Amniotic stem cell (primary cell): ENCODE measurements at regions not wholly inside any gene's neighbourhood (a gene's known extent, or its start where the extent isn't known, plus 50 kb on each side); places are given as distances from the start of the nearest gene placed in this dataset.

ENCODE experiments used
- DNase-seq: peaks from one replicate; lab custom pipeline; 2025; lab: John Stamatoyannopoulos, UW

DNA sequence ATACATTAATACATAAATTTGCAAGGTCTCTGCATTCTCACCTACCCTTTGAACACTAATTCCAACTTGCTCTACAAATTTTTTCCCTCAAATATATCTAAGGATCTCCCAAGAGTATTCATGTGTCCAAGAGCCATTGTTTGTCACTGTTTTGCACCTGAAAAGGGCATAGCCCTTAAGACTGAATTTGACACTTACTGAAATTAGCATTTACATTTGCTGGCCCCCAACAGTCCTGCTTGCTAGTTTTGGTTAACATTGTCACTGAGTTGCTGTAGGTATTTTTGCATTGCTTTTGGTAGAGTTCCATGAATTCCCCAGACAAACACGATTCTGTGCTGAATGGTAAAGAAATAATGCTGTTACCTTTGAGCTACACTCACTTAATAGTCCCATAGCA lies 57.3 kb downstream of the KCNA4 start:
- DNase-seq, result no peak

DNA sequence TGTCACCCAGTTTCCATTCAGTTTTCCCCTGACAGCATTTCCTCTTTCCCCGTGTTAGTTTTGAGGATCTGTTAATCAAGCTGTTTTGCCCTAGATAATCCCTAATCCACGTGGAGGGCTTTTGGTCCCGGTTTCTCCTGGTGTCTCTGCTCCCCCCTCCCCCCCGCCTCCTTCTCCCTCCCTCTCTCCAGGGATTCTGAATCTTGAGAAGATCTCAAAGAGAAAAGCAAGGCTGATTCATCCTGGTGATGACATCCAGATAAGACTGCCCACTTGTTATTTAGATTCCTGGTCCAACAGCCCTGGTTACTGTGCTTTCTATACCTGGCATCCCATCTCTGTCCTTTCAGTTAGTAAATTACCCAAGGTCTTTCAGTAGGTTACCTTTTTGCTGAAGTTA lies 59.4 kb downstream of the KCNA4 start:
- no peak for DNase-seq

DNA sequence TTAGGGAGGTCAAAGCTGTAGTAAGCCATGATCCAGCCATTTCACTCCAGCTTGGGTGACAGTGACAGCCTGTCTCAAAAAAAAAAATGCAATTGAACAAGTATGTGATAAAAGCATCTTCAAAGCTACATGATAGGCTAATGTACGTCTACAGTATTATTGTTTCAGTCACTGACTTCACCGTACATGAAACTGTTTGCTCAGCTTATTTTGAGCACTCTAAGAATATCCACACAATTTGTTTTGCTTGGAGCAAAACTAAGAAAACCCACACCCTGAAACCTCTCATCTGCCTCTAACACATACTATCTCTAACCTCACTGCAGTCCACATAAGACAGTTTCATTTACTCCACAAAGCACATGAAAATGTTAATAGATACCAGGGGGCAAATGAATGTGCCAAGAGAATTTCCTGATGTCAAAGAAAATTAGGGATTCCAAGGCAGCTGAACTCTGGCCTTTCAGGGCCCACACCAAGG lies 60.7 kb downstream of the KCNA4 start:
- no peak for DNase-seq

DNA sequence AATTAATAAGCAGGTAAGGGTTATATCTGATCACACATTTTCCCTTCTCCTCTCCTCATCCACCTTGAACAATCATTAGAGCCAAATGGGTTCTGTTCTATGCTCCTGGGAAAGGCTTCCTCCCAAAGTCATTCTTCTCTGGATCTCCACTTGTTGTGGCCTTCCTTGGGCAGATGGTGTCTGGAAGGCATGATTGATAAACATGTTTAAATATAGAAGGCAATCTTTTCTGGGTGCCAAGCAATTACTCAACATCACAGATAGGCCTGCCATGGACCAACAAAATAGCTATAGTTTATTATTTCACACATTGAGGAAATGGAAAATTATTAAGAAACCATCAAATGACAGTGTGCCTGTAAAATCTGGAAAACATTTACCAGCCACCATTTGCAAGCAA lies 73.5 kb downstream of the KCNA4 start:
- DNase-seq, result no peak

DNA sequence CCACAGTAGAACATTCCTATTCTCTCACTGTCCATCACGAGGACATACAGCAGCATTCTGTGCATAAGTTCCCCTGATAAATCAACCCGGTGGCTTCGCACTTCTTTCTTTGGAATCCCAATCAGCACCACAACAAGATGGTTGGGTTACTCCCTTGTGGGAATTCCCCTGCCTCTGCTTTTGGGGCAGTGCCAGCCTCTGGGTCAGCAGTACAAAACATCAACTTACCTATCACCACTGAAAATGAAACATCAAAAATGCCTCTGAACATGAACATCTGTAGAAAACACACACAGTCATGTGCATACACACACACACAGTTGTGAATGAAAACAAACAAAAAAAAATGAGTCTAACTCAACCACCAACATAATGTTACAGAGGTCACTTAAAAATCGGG lies 79.3 kb downstream of the KCNA4 start:
- DNase-seq, result no peak

DNA sequence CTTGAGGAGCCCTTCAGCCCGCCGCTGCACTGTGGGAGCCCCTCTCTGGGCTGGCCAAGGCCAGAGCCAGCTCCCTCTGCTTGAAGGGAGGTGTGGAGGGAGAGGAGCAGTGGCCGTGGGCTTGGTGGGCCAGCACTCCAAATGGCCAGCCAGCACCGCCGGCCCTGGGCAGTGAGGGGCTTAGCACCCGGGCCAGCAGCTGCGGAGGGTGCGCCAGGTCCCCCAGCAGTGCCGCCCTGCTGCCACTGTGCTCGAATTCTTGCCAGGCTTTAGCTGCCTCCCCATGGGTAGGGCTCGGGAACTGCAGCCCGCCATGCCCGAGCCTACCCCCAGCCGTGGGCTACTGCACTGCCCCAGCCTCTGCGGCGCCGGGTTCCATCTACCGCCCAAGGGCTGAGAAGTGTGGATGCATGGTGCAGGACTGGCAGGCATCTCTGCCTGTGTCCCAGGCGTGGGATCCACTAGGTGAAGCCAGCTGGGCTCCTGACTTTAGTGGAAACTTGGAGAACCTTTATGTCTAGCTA lies 82.7 kb downstream of the KCNA4 start:
- DNase-seq, result no peak

DNA sequence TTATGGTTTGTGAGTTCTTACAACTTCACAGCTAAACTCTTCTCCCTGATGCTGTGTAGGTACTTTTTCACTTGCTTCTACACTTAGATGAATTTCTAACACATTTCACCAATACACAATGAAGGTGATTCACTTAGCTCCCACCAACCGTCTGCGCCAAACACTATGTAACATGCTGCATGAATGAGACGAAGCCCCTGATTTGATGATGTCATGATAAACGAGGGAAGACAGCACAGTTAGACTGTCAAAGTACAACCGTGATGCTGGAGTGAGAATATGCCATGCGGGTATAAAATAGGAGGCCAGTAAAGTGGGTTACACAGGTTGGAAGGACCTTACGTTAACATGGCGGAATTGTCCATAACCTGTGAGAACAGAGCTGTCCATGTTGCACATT lies 100.8 kb downstream of the KCNA4 start:
- DNase-seq, result no peak

DNA sequence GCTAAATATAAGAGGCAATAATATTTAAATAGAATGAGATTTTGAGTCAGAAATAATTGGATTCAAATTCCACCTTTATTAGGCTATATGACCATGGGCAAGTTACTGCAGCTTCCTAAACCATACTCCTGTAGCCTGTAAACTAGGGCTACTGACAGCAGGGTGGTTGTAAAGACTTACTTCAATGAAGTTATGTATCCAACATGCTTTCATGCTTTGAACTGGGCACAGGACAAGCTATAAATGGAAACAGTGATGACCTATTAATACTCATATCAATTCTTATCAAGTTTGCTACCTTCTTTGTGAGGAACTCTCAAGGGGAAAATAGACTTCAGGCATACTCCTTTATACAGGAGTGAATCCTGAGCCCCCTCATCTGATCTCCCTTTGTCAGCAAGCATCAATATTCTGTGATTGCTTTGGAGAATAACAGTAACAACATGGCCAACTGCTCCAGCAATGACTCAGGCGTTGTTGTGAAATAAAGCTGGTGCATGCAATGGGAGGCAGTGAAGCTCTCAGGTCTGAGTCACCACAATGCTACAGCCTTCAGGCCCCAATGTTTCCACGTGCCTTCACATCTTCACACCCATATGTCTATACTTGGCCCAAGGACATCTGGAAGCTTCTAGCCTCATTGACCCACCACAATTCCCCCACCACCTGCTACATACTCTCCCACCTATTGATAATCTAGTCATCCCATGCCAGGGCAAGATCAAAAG lies 102.5 kb downstream of the KCNA4 start:
- DNase-seq, result no peak

DNA sequence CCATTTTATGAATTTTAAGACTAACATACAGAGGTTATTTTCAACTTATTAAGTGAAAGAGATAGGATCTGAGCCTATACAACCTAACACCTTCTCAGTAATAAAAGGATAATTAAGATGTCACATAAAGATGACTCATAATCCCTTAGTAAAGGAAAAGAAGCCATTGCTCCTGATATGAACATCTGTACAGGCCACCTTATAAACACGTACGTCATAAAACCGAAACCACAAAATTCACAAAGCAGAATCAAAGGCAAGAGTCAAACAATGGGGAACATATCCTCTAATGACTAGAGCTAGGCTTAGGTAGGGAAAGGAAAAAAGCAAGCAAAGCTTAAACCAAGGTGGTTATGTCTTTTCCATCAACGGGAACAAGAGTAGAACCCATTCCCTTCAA lies 103.5 kb downstream of the KCNA4 start:
- no peak for DNase-seq

DNA sequence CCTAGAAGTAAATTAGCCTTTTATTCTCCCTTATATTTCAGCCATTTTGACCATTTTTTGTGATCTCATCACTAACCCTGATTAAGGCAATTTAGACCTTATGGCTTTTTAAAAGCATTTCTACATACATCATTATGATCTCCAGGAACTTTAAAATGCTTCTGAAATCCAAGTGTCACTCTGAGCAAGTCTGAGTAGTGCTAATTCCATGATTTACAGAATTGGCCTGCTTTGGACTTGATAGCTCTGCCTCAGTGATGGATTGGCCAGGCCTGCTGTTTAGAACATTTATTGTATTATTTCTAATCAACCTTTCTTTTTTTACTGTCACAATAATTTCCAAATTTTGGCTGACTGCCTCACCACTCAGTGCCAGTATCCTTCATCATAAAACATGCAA lies 116.4 kb downstream of the KCNA4 start:
- DNase-seq, result no peak

DNA sequence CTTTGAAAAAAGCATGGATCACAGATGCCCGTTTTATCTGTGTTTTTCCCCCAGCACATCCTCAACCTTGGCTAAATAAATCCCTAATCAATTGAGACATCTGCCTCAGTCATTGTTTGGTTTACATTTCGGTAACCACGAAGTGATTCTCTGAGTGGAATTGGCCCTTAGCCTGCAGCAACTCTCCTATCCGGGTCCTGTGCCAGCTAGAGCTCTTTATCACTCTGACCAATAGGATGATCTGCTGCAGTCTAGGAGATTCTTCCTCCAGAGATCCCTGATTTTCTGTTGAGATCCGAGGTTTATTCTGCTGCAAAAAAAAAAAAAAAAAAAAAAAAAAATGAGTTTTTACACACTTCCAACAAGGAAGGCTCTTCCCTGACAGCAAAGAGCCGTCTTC lies 137.3 kb downstream of the KCNA4 start:
- no peak for DNase-seq

DNA sequence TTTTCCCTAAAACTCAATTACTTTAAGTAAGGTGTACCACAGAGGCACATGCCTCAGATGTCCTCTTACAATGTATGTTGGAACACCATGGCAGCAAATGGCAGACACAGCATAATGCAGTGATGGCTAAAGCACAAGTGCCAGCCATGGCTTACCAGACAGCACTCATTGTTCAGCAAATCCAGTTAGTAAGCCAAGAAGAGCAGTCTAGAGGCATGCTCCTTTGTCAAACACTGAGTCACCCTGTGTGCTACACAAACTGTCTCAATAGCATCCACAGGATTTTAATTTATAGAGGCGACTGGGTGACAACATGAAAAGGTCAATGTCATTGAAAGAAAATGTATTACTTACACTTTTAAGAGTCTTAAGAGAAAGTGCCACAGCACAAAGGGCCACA lies 140.6 kb downstream of the KCNA4 start:
- no peak for DNase-seq

DNA sequence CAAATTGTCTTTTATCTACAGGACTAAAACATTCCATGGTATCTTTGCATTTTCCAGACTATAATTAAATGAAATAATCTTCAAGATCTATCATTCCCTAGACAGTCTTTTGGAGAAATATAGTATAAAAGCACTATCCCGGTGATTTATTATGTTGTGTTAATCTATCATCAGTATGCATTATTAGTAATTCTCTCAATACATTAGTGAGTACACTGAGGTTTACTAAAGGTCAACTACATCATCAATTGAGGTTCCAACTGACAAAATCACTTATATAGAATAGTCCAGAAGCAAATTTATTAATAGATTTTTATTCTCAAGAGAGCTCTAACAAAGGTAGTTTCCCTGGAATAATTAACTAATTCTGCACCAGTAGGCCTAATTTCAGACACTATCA lies 169.6 kb downstream of the KCNA4 start:
- no peak for DNase-seq

DNA sequence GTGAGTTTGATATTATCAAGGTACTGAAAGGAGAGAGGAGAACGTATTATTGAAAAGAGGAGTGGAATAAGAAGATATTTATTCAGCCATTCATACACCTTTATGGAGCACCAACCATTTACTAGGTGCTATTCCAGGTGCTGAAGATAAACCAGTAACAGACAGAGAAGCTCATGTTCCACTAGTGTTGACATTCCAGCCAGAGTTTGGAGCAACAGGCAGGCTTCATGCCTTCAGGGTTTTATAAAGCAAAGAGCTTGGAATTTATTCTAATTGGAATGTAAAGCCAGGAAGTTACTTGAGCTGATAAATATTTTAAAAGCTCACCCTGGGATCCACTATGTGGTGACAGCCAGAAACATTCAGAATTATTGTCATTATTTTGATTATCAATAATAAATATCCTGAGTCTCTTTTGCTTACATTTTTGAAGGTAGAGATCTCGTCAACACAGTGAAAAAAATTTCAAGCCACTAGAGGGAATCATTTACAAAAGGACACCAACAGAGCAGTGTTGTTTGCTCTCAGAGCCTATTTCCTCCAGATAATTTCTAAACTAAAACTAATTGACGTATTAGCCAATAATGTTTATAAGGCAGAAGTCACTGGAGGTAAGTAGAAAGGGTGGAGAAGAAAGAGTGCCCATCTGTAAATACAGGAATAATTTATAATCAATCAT lies 172.0 kb downstream of the KCNA4 start:
- no peak for DNase-seq

DNA sequence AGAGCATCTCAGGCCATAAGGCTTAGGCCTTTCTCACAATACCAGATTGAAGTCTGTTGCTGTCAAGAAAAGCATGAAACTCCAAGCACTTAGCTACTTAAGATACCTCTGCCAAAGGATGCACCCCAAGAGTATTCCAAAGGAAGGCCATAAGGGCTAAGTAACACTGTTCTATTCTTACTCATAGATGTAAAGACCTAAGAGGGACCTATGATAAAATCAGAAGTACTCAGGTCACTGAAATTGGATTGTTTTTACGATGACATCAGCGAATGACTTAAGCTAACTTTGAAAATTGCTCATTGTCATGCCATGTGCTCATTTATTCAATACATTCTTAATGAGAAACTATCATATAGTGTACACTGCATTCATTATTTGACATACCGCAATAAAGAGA lies 172.8 kb downstream of the KCNA4 start:
- no peak for DNase-seq

DNA sequence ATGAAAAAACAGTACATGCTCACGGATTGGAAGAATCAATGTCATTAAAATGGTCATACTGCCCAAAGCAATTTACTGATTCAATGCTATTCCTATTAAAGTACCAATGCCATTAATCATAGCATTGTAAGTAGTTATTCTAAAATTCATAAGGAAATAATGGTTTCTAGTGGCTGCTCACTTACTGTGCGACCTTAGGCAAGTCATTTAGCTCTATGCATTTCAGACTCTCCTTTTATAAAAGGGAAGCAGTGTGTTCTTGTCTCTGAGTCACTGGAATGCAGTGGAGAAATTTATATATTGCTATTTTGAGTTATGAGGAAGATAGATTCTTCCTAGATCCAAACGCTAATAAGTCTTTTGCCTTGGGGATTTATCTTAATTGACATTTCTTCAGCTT lies 174.8 kb downstream of the KCNA4 start:
- DNase-seq, result no peak

DNA sequence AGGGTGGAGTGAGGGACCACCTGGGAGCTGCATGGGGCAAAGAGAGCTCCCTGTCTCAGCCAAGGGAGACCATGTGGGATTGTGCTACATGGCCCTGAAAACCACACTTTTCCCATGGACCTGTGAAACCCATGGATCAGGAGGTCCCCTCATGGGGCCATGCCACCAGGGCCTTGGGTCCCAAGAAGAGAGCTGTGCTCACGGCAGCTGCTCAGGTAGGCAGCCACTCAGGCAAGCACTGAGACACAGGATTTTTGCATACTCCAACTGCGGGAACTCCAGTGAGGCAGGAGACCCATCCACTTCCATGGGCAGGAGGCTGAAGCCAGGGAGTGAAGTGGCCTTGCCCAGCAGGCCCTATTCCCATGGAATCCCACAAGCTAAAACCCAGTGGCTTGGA lies 190.0 kb downstream of the KCNA4 start:
- DNase-seq, result no peak

DNA sequence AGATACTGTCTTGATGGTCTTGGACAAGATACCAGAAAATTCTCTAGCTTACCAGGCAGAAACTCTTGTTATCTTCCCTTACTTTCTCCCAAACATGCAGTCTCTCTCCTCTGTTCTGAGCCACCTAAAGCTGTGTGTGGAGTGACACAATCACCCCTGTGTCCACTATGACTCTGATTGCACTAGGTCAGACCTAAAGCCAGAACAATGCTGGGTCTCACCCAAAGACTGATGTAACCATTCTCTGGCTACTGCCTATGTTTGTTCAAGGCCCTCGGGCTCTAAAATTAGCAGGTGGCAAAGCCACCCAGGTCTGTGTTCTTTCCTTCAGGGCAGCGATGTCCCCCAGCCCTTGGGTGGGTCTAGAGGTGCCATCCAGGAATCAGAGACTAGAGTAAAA lies 200.5 kb downstream of the KCNA4 start:
- no peak for DNase-seq

DNA sequence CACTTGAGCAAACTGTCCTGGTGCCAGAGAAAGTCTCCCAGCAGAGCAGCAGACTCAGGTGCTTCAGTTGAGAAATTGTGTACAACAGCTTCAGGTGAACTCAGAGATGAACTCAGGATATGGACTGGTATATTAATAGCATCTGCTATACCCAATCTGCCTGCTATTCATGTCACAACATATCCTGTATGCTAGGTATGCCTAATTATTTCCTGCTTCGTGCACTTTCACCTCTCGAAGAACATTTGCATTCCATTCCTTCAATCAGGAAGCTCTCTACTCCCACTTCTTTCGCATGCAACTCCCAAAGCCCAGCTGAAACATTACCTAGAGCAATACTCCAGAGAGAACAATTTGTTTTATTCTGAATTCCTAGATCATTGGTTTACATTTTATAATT lies 207.7 kb downstream of the KCNA4 start:
- DNase-seq, result no peak

DNA sequence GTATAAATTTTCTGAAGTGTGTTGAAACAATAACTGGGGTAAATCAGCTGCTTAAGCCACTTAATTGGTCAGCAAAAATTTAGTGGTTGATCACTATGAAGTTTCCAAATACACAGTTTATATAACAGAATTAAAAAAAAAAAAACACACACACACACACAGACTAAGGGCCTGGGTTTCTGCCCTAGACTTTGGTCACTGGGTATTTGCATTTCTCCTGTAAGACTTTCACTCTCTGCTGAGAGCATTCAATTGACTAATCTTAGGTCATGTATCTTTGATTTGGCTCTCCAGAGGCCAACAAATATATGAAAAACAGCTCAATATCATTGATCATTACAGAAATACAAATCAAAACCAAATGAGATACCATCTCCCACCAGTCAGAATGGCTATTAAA lies 214.3 kb downstream of the KCNA4 start:
- no peak for DNase-seq

DNA sequence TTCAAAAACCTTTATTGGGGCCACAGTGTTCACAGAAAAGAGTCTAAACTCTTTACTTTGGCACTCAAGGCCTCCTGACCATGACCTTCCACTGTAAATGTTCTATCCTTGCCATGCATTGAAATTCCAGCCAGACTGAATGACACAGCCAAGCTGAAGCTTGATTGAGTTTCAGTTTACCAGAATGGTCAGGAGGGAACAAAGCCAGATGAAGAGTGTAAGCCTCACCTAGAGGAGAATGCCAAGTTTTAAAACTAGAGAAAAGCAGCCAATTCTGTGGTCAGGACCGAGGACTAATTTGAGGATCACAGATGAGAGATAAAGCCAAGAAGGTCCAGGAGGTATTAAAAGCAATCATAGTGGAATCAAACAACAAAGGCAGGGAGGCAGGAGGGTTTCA lies 215.3 kb downstream of the KCNA4 start:
- no peak for DNase-seq

DNA sequence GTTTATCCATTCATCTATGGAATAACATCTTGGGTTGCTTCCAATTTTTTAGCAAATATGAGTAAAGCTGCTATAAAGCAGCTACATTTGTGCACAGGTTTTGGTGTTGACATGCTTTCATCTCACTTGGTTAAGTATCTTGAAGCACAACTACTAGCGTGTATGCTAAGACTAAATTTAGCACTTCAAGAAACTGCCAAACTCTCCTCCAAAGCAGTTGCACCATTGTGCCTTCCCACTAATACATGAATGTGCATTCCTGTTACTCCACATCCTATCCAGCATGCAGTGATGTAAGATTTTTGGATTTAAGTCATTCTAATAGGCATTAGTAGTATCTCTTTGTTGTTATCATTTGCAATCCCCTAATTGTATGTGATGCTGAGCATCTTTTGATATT lies 230.7 kb downstream of the KCNA4 start:
- no peak for DNase-seq

DNA sequence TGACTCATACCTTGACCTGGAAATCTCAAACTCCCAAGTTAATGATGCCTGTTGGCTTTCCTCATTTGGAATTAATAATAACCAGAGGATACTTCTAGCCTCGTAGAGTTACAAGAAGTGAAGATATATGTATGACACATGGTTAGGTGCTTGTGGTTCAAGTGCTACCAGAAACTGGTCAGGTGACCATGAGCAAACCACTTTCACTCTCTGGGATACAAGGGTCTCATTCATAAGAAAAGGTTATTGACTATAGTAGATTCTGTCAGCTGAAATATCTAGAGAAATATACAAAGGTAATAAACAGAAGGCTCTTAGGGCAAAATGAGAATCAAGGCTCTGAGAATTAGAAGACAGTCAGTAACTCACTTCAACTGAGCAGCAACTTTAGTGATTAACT lies 233.3 kb downstream of the KCNA4 start:
- DNase-seq, result no peak

DNA sequence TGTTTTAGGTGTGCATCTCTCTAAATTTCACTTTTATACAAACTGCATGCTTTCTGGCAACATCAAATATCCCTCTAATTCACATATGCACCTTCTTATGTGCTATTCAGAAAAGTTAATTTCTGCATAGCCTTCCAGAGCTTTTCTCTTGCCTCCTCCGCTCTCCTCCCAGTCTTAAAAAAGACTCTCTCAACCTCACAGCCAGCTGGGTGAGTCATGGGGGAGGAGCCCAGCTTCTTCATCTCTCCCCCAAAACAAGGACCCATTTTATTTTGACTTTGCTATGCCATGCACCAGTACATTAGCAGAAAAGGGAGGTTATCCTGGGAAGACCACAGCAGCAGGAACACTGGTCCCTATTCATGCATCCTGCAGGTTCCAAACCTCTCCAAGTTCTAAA lies 234.4 kb downstream of the KCNA4 start:
- no peak for DNase-seq
